GM18519 (cell line): ENCODE measurements at regions not wholly inside any gene's neighbourhood (a gene's known extent, or its start where the extent isn't known, plus 50 kb on each side); places are given as distances from the start of the nearest gene placed in this dataset.
"Not testable (repeated sequence)": the region's sequence is repeated elsewhere in the genome, so short reads cannot be mapped to it uniquely, and the experiment has no call there.

ENCODE experiments used
- ATAC-seq: cut with Tn5 transposase; IDR thresholded peaks from one replicate; pipeline ENCODE4 v1.9.1; 2021; ENCODE audit warnings: mild to moderate bottlenecking, moderate library complexity; ENCODE audit not compliant: unreplicated experiment, low FRiP score

DNA sequence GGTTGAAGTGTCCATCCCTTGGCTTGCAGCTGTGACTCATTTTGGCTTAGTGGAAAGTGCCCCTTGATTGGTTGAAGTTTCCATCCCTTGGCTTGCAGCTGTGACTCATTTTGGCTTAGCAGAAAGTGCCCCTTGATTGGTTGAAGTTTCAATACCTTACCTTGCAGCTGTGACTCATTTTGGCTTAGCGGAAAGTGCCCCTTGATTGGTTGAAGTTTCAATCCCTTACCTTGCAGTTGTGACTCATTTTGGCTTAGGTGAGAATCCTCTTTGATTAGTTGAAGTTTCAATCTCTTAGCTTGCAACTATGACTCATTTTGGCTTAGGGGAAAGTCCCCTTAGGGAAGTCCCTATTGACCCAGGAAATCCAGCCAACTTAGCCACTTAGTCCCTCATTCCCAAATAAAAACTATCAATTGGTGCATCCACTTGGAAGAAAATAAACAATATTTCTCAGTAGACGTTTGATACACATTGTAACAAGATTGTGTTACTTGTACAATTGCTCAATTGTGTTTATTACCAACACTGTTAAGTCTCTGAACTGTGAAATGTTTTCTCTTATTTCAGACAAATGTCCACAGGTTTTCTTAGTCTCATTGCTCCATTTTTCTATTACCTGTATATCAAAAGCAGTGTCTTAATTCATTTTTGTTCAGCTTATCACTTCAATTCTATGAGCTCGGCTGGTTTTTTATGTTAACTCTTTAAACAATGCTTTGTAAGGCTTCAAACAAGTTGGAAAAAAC is 2308.8 kb upstream of the ACO1 start:
- peak; percentile 92 for ATAC-seq

- ATAC-seq: no peak
Measured at GRCh38 chr9:30078195-30078594, 2306.2 kb upstream of the ACO1 start.

- no peak for ATAC-seq
Measured at GRCh38 chr9:30089428-30089827, 2295.0 kb upstream of the ACO1 start.

- no peak for ATAC-seq
Measured at GRCh38 chr9:30103647-30104394, 2280.6 kb upstream of the ACO1 start.

GRCh38 chr9:30107134-30107533 is 2277.3 kb upstream of the ACO1 start:
- ATAC-seq: not testable (repeated sequence)

- ATAC-seq: no peak
Measured at GRCh38 chr9:30116673-30117217, 2267.7 kb upstream of the ACO1 start.

DNA sequence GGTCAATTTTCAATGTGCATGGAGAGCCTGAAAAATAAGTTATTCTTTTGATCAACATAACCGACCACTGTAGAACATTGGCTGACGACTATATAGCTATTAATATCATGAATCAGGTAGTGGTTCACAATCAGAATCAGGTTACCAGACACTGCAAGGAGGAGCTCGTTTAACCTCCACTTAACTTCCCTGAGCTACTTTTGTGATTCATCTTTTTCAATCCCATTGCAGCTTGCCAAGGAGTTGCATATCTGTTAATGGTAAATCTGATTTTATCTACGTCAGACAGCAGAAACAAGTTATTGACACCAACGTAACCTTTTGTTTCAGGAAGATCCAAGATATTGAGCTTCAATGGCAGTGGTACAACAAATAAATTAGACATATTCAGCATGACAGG is 2263.8 kb upstream of the ACO1 start:
- no peak for ATAC-seq

- no peak for ATAC-seq
Measured at GRCh38 chr9:30121611-30122010, 2262.8 kb upstream of the ACO1 start.

GRCh38 chr9:30125881-30126280 is 2258.6 kb upstream of the ACO1 start:
- ATAC-seq: no peak

GRCh38 chr9:30127371-30127770 is 2257.1 kb upstream of the ACO1 start:
- no peak for ATAC-seq

GRCh38 chr9:30140407-30140806 is 2244.0 kb upstream of the ACO1 start:
- no peak for ATAC-seq

- ATAC-seq: no peak
Measured at GRCh38 chr9:30160570-30160969, 2223.9 kb upstream of the ACO1 start.

- ATAC-seq: no peak
Measured at GRCh38 chr9:30172206-30172605, 2212.2 kb upstream of the ACO1 start.

- ATAC-seq: no peak
Measured at GRCh38 chr9:30178610-30179009, 2205.8 kb upstream of the ACO1 start.

- no peak for ATAC-seq
Measured at GRCh38 chr9:30193421-30193820, 2191.0 kb upstream of the ACO1 start.

DNA sequence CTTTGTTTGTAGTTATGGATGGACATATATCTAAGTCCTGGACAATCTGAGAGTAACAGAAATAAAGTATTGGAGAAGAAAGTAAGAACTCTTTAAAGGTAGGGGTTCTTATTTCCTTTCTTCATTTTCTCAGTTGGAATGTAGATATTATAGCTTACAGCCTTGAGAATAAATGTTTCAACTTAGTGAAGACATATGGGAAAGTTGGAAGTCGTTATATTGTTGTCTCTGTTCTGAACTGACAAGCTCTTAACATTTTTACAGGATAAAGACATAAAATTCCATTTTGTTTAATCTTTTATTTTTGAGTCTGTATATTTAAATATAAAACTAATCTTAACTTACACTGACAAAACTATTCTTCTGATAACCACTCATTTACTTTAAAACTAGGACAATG is 2187.5 kb upstream of the ACO1 start:
- no peak for ATAC-seq

DNA sequence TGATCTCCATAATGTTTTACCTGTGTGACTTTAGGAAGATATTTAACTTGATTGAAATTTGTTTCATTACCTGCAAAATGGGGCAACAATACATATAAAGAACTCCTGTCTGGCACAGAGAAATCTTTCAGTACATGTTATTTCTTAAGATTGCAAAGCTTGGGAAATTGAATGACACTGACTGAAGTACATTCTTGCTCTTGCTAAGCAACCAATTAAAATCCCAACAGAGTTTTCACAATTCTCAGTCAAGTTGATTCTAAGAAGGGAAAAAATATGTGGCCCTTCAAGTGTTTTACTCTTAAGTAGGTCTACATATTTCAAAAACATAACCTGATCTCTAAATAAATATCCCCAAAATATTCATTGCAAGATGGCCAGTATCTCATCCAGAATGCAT is 2187.0 kb upstream of the ACO1 start:
- ATAC-seq: no peak

GRCh38 chr9:30197954-30198353 is 2186.5 kb upstream of the ACO1 start:
- no peak for ATAC-seq

DNA sequence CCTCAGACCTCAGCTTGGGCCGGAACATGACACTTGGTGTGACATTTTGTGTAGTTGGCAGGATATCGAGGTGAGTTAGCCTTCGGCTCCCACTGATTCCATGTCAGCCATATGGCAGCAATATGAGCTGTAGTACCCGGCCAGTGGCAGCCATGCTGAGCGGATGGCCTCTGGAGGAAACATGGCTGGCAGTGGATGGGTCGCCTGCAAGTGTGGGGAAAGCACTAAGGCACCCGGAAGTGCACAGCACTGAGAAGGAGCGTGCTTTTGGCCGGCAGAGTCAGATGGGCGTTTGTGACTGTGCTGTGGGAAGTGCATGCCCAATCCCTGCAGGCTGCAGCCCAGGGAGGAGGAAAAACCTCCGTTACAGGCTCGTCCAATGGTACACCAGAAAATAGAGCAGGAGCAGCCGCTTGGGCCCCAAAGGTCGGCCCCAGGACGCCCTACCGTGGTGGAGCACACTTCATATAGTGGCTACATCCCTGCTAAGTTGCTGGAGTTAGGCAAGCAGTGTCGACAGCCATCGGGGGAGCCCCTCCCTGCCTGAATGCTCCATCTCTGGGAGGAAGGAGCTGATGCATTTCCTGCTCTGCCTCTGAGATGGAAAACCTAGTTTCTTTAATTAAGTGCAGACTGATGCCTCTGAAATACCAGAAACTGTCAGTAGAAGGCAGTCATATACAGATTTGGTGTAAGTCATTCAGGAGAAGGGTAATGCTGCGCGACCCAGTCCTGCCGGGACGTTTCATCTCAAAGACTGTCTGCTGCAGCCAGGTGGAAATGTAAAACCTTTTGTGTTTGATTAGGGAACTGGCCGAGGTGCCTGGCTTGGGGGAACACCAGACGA is 2185.8 kb upstream of the ACO1 start:
- ATAC-seq: no peak

GRCh38 chr9:30201024-30201423 is 2183.4 kb upstream of the ACO1 start:
- no peak for ATAC-seq

- no peak for ATAC-seq
Measured at GRCh38 chr9:30235068-30235467, 2149.4 kb upstream of the ACO1 start.
